Tibial artery (tissue), 4 donors: ENCODE measurements at regions not wholly inside any gene's neighbourhood (a gene's known extent, or its start where the extent isn't known, plus 50 kb on each side); places are given as distances from the start of the nearest gene placed in this dataset.

Source experiments
- DNase-seq, 2 donors: peaks; one replicate each; pipeline ENCODE4 v3.0.0-alpha.2; 2019
- H3K27ac ChIP-seq, 2 donors: fragments of 200-600 bp; sonication (generic) in 1 of 2; 1 replicate in 1 of 2; 2 replicates in 1 of 2; pipeline ENCODE4 v1.5.1; 2018 to 2019; ENCODE audit warnings: mild to moderate bottlenecking in 1 of 2
- H3K27me3 ChIP-seq, 2 donors: fragments of 200-600 bp; sonication (generic) in 1 of 2; one replicate each; pipeline versions ENCODE4 v1.5.1 to v1.6.0; 2016 to 2019
- H3K36me3 ChIP-seq, 3 donors: fragments of 200-600 bp; sonication (generic) in 2 of 3; one replicate each; pipeline ENCODE4 v1.5.1; 2016 to 2019; ENCODE audit warnings: mild to moderate bottlenecking in 2 of 3
- H3K4me1 ChIP-seq, 4 donors: fragments of 200-600 bp; sonication (generic) in 2 of 4; 1 replicate in 3 of 4; 2 replicates in 1 of 4; pipeline ENCODE4 v1.5.1; 2016 to 2019
- H3K4me3 ChIP-seq, 2 donors: fragments of 200-600 bp; sonication (generic) in 1 of 2; 1 replicate in 1 of 2; 2 replicates in 1 of 2; pipeline ENCODE4 v1.5.1; 2018 to 2019; ENCODE audit warnings: mild to moderate bottlenecking in 2 of 2
- H3K9me3 ChIP-seq, 3 donors: fragments of 200-600 bp; sonication (generic) in 1 of 3; one replicate each; pipeline ENCODE4 v1.5.1; 2016 to 2019
- intact Hi-C: fragments of 100-400 bp; cut with DNase I; formaldehyde crosslinking; loops from one replicate; pipeline ENCODE4 v1.15.0; 2023; ENCODE audit warnings: low total_unique reads
- TF ChIP-seq, protein P1 (sequence below), 2 experiments: fragments of 200-600 bp in 1 of 2; fragments of 450-650 bp in 1 of 2; IDR thresholded peaks; one replicate each; pipeline ENCODE4 v1.5.1; 2017 to 2019; ENCODE audit warnings: antibody characterized with exemption in 2 of 2, mild to moderate bottlenecking in 1 of 2, moderate library complexity in 1 of 2

DNA sequence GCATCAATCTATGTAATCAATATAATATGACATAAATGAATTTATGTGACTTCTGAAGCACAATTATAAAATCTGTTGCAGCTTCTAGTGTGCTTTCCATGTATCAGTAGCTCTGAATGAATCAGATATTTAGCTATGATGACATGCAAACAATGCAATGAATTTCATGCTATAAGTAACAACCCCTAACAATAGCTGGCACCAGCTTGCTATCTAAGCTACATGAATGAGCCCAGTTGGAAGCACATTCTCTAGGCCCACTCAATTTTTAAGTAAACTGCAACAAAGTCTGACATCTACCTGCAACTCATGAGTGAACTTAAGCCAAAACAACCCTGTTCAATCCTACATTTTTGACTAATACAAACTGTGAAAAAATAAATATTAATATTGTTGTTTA, 507.3 kb upstream of the ROBO1 start:
- Histone ChIP-seq H3K4me1 (no peaks in the 10 kb centered on the region), H3K36me3 (no peaks in the 10 kb centered on the region), H3K9me3 (no peaks in the 10 kb centered on the region), H3K27me3 (no peaks in the 10 kb centered on the region), H3K4me3 (no peak overlapping the region), H3K27ac (no peak overlapping the region)
- TF ChIP-seq, protein P1, sequence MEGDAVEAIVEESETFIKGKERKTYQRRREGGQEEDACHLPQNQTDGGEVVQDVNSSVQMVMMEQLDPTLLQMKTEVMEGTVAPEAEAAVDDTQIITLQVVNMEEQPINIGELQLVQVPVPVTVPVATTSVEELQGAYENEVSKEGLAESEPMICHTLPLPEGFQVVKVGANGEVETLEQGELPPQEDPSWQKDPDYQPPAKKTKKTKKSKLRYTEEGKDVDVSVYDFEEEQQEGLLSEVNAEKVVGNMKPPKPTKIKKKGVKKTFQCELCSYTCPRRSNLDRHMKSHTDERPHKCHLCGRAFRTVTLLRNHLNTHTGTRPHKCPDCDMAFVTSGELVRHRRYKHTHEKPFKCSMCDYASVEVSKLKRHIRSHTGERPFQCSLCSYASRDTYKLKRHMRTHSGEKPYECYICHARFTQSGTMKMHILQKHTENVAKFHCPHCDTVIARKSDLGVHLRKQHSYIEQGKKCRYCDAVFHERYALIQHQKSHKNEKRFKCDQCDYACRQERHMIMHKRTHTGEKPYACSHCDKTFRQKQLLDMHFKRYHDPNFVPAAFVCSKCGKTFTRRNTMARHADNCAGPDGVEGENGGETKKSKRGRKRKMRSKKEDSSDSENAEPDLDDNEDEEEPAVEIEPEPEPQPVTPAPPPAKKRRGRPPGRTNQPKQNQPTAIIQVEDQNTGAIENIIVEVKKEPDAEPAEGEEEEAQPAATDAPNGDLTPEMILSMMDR (IDR thresholded peaks at IDR 0.05), result no peak
- DNase-seq, result no peak
- intact Hi-C loops, result no loop called here

DNA sequence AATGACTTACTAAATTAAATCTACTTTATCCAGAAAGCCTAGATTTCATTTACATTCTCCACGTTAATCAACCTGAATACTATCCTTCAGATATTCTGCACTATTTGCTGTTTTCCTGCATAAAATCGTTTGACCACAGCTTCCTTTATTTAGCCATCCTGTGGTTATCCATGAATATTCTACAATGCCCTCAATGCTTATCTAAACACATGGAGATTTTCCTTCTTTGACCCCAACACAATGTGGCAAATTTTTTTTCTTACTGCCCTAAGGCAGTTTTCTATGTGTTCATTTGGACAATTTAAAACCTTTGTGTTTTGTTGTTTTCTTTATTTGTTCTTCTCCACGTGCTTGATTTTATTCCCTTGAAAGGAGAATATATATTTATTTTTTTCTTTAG, 495.5 kb upstream of the ROBO1 start:
- H3K4me1 ChIP-seq, result no peaks in the 10 kb centered on the region
- intact Hi-C loops, result no loop called here
- TF ChIP-seq, protein P1 (IDR thresholded peaks at IDR 0.05), result no peak
- H3K9me3 ChIP-seq, result no peaks in the 10 kb centered on the region
- no peaks in the 10 kb centered on the region for H3K27me3 ChIP-seq
- H3K27ac ChIP-seq, result no peak overlapping the region
- no peak overlapping the region for H3K4me3 ChIP-seq
- H3K36me3 ChIP-seq, result no peaks in the 10 kb centered on the region
- DNase-seq, result no peak

DNA sequence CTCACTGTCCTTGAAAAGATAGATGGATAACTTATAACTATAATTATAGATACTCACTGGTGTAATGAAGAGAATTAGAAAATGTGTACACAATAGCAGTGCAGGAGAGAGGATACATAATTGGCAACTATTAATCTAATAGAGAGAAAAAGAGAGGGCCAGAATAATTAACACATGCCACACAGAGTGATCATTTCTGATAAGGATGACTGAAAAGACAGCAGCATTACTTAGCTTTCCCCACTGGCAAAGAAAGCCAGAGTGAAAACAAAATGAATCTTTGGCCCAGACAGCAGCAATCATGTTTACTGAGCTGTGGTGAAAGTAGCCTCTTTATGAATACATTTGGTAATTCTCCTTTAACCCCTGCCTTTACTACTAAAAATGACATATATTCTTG, 493.3 kb upstream of the ROBO1 start:
- H3K27me3 ChIP-seq, result no peaks in the 10 kb centered on the region
- no peaks in the 10 kb centered on the region for H3K36me3 ChIP-seq
- no peaks in the 10 kb centered on the region for H3K4me1 ChIP-seq
- DNase-seq, result no peak
- H3K27ac ChIP-seq, result no peak overlapping the region
- H3K9me3 ChIP-seq, result no peaks in the 10 kb centered on the region
- intact Hi-C loops, result no loop called here
- no peak overlapping the region for H3K4me3 ChIP-seq
- TF ChIP-seq, protein P1 (IDR thresholded peaks at IDR 0.05), result no peak

DNA sequence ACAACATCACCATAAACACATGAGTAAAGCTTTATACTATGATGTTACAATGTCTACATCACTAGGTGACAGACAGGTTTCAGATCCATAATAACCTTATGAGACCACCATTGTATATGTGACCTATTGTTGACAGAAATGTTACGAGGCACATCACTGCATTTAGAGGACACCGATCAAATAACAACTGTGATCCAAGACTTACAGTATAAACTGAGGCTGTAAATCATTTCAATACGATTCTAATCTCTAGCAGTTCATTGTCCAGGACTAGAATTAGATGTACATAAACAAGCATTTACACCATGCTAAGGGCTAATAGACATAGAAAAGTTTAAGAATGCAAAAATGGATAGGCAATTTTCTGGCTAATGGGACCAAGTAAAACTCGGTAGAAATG, 491.9 kb upstream of the ROBO1 start:
- intact Hi-C loops, result no loop called here
- Histone ChIP-seq H3K36me3 (no peaks in the 10 kb centered on the region), H3K9me3 (no peaks in the 10 kb centered on the region), H3K27ac (no peak overlapping the region), H3K27me3 (no peaks in the 10 kb centered on the region), H3K4me3 (no peak overlapping the region), H3K4me1 (no peaks in the 10 kb centered on the region)
- DNase-seq, result no peak
- TF ChIP-seq, protein P1 (IDR thresholded peaks at IDR 0.05), result no peak

DNA sequence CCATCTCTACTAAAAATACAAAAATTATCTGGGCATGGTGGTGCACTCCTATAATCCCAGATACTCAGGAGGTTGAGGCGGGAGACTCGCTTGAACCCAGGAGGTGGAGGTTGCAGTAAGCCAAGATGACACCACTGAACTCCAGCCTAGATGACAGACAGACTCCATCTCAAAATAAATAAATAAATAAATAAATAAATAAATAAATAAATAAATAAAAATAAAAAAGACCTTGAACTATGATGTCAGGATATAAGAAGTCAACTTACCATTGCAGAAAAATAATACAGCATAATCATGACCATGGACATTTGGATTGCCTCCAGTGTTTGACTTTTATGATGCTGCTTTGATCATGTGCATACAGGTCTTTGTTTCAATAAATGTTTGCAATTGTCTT, 484.3 kb upstream of the ROBO1 start:
- TF ChIP-seq, protein P1 (IDR thresholded peaks at IDR 0.05), result no peak
- Histone ChIP-seq H3K9me3 (peaks cover 0 to 7% (median 0%) of the 10 kb centered on the region in 3 donors), H3K27ac (no peak overlapping the region), H3K4me3 (no peak overlapping the region), H3K4me1 (no peaks in the 10 kb centered on the region), H3K27me3 (no peaks in the 10 kb centered on the region), H3K36me3 (no peaks in the 10 kb centered on the region)
- DNase-seq, result no peak
- intact Hi-C loops, result no loop called here

DNA sequence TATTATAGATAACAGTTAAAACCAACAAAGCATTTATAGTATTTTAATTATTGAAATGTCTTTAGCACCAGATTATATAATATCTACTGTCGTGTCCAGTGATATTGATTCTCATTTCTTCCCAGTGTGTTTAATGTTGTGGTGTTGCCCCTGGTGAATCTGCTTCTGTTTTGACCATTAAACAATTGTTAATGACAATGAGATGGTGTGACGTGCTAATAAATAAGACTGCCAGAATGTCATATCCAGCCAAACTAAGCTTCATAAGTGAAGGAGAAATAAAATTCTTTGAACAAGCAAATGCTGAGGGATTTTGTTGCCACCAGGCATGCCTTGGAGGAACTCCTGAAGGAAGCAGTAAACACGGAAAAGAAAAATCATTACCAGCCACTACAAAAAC, 480.0 kb upstream of the ROBO1 start:
- intact Hi-C loops, result no loop called here

More for the DNA sequence above, 480.0 kb upstream of the ROBO1 start:
- no peak overlapping the region for H3K27ac ChIP-seq
- no peak for DNase-seq
- peaks cover 0 to 7% (median 0%) of the 10 kb centered on the region in 3 donors for H3K9me3 ChIP-seq
- H3K4me3 ChIP-seq, result no peak overlapping the region
- no peaks in the 10 kb centered on the region for H3K36me3 ChIP-seq
- TF ChIP-seq, protein P1 (IDR thresholded peaks at IDR 0.05), result no peak
- no peaks in the 10 kb centered on the region for H3K4me1 ChIP-seq
- no peaks in the 10 kb centered on the region for H3K27me3 ChIP-seq
